IMR-90 (cell line): ENCODE measurements at regions not wholly inside any gene's neighbourhood (a gene's known extent, or its start where the extent isn't known, plus 50 kb on each side); places are given as distances from the start of the nearest gene placed in this dataset.

ENCODE experiments used
- ATAC-seq: fragments of 200-7000 bp; cut with Tn5 transposase; 2 replicates; pipeline ENCODE4 v1.9.1; 2020; ENCODE audit warnings: low read depth, mild to moderate bottlenecking, moderate library complexity
- BruUV-seq: library from RNA; stranded (reverse); fragments of 400-500 nt; replicated peaks from 2 replicates; lab custom pipeline; 2021; lab: Mats Ljungman, UMichigan
- CTCF ChIA-PET: fragments of 300-600 bp; formaldehyde crosslinking; extraction: SDS; loops from one replicate; lab custom pipeline; 2021; ENCODE audit warnings: antibody characterized with exemption; lab: Yijun Ruan, JAX
- POLR2A ChIA-PET: fragments of 300-600 bp; sonication (Branson Sonifier 250); formaldehyde crosslinking; loops from one replicate; lab custom pipeline; 2022; ENCODE audit warnings: antibody characterized with exemption; ENCODE audit not compliant: unreplicated experiment; lab: Charles Lee
- DNase-seq: peaks from one replicate; pipeline ENCODE4 v3.0.0; 2013
- H2AFZ ChIP-seq: replicated peaks from 2 replicates; pipeline ENCODE3; 2013; ENCODE audit warnings: low read length, mild to moderate bottlenecking; ENCODE audit not compliant: poor library complexity
- H2AK5ac ChIP-seq: 2 replicates; pipeline ENCODE4 v1.6.1; 2013; ENCODE audit warnings: low read depth, low read length, inconsistent platforms
- H2AK9ac ChIP-seq: replicated peaks from 2 replicates; pipeline ENCODE3; 2013; ENCODE audit warnings: mild to moderate bottlenecking, low read depth, low read length, moderate library complexity; ENCODE audit not compliant: poor library complexity
- H2BK120ac ChIP-seq: 2 replicates; pipeline ENCODE4 v1.6.1; 2013; ENCODE audit warnings: low read depth, low read length, inconsistent platforms
- H2BK15ac ChIP-seq: 3 replicates; pipeline ENCODE4 v1.6.1; 2013; ENCODE audit warnings: low read depth, low read length, inconsistent platforms
- H2BK20ac ChIP-seq: 2 replicates; pipeline ENCODE4 v1.6.1; 2013; ENCODE audit warnings: low read depth, mild to moderate bottlenecking, inconsistent platforms, low read length, moderate library complexity
- H2BK5ac ChIP-seq: 2 replicates; pipeline ENCODE4 v1.6.1; 2013; ENCODE audit warnings: mild to moderate bottlenecking, low read depth, low read length, inconsistent platforms; ENCODE audit not compliant: poor library complexity, severe bottlenecking
- H3K14ac ChIP-seq: replicated peaks from 2 replicates; pipeline ENCODE4 v1.6.1; 2013; ENCODE audit warnings: low read depth, low read length, inconsistent platforms
- H3K18ac ChIP-seq: 2 replicates; pipeline ENCODE4 v1.6.1; 2013; ENCODE audit warnings: low read depth, low read length, control low read depth
- H3K23ac ChIP-seq: 2 replicates; pipeline ENCODE4 v1.6.1; 2013; ENCODE audit warnings: low read depth, low read length, inconsistent platforms
- H3K27ac ChIP-seq: 2 replicates; pipeline ENCODE4 v1.5.1; 2013; ENCODE audit warnings: mild to moderate bottlenecking, control low read depth, low read length; ENCODE audit not compliant: insufficient read depth
- H3K27me3 ChIP-seq: 2 replicates; pipeline ENCODE4 v1.6.1; 2013; ENCODE audit warnings: low read length; ENCODE audit not compliant: control insufficient read depth, insufficient read depth
- H3K36me3 ChIP-seq: 2 replicates; pipeline ENCODE4 v1.6.1; 2013; ENCODE audit warnings: low read length, mixed read lengths; ENCODE audit not compliant: control insufficient read depth, insufficient read depth
- H3K4ac ChIP-seq: 2 replicates; pipeline ENCODE4 v1.6.1; 2013; ENCODE audit warnings: low read depth, low read length, inconsistent platforms
- H3K4me1 ChIP-seq: 2 replicates; pipeline ENCODE4 v1.6.1; 2013; ENCODE audit warnings: low read length, mixed read lengths; ENCODE audit not compliant: control insufficient read depth, insufficient read depth
- H3K4me2 ChIP-seq: 2 replicates; pipeline ENCODE4 v1.6.1; 2013; ENCODE audit warnings: low read depth, mild to moderate bottlenecking, control low read depth, low read length, moderate library complexity
- H3K4me3 ChIP-seq: 2 replicates; pipeline ENCODE4 v1.5.1; 2013; ENCODE audit warnings: low read depth, mild to moderate bottlenecking, control low read depth, low read length, moderate library complexity; ENCODE audit not compliant: insufficient read depth
- H3K56ac ChIP-seq: 2 replicates; pipeline ENCODE4 v1.6.1; 2013; ENCODE audit warnings: low read length, inconsistent platforms; ENCODE audit not compliant: insufficient read depth; ENCODE audit errors: extremely low read depth
- H3K79me1 ChIP-seq, 2 experiments: 2 replicates each; pipeline ENCODE4 v1.6.1; 2013; ENCODE audit warnings: low read length in 2 of 2, inconsistent platforms in 1 of 2, low read depth in 1 of 2
- H3K9ac ChIP-seq: 2 replicates; pipeline ENCODE4 v1.6.1; 2013; ENCODE audit warnings: low read depth, low read length, control low read depth
- H3K9me1 ChIP-seq: 2 replicates; pipeline ENCODE4 v1.6.1; 2013; ENCODE audit warnings: low read length, inconsistent platforms; ENCODE audit not compliant: insufficient read depth
- H3K9me3 ChIP-seq: 2 replicates; pipeline ENCODE4 v1.6.1; 2013; ENCODE audit warnings: low read length; ENCODE audit not compliant: control insufficient read depth, insufficient read depth
- H4K20me1 ChIP-seq: 2 replicates; pipeline ENCODE4 v1.6.1; 2013; ENCODE audit warnings: low read length, inconsistent platforms; ENCODE audit not compliant: insufficient read depth
- H4K5ac ChIP-seq: 2 replicates; pipeline ENCODE4 v1.6.1; 2013; ENCODE audit warnings: mild to moderate bottlenecking, low read depth, low read length, control low read depth
- H4K8ac ChIP-seq, 2 experiments: 2 replicates each; pipeline ENCODE4 v1.6.1; 2013; ENCODE audit warnings: low read depth in 2 of 2, low read length in 2 of 2, control low read depth in 1 of 2, inconsistent platforms in 1 of 2
- H4K91ac ChIP-seq: 2 replicates; pipeline ENCODE4 v1.6.1; 2013; ENCODE audit warnings: low read depth, low read length, inconsistent platforms; ENCODE audit not compliant: insufficient read depth
- BHLHE40 ChIP-seq: fragments of 150-350 bp; IDR thresholded peaks from 2 replicates; pipeline ENCODE4 v1.6.1; 2016; ENCODE audit warnings: mild to moderate bottlenecking, low read depth, low read length
- CTCF ChIP-seq: conservative IDR thresholded peaks from 2 replicates; pipeline ENCODE4 v1.5.1; 2012; ENCODE audit warnings: mild to moderate bottlenecking, low read depth, low read length, improper control_type of control experiment
- ELK1 ChIP-seq: fragments of 150-350 bp; IDR thresholded peaks from 2 replicates; pipeline ENCODE4 v1.6.1; 2016; ENCODE audit warnings: low read depth, mild to moderate bottlenecking, low read length, moderate library complexity, borderline replicate concordance
- MAZ ChIP-seq: IDR thresholded peaks from 2 replicates; pipeline ENCODE4 v1.6.1; 2012; ENCODE audit warnings: low read depth, mild to moderate bottlenecking, low read length, improper control_type of control experiment, moderate library complexity, borderline replicate concordance
- MXI1 ChIP-seq: IDR thresholded peaks from 2 replicates; pipeline ENCODE4 v1.6.1; 2012; ENCODE audit warnings: low read depth, mild to moderate bottlenecking, low read length, moderate library complexity, borderline replicate concordance
- POLR2A ChIP-seq: IDR thresholded peaks from 2 replicates; pipeline ENCODE4 v1.6.1; 2012; ENCODE audit warnings: mild to moderate bottlenecking, low read depth, low read length
- RCOR1 ChIP-seq: IDR thresholded peaks from 2 replicates; pipeline ENCODE4 v1.6.1; 2012; ENCODE audit warnings: mild to moderate bottlenecking, low read length, improper control_type of control experiment; ENCODE audit not compliant: insufficient replicate concordance
- RFX5 ChIP-seq: IDR thresholded peaks from 2 replicates; pipeline ENCODE4 v1.8.0; 2012; ENCODE audit warnings: low read depth, mild to moderate bottlenecking, low read length, moderate library complexity
- SMC3 ChIP-seq: fragments of 150-350 bp; IDR thresholded peaks from 2 replicates; pipeline ENCODE4 v1.6.1; 2016; ENCODE audit warnings: low read depth, mild to moderate bottlenecking, antibody characterized with exemption, low read length, moderate library complexity
- USF2 ChIP-seq: fragments of 150-350 bp; IDR thresholded peaks from 2 replicates; pipeline ENCODE4 v1.6.1; 2017; ENCODE audit warnings: mild to moderate bottlenecking, antibody characterized with exemption, low read length, low read depth
- WGBS, 2 experiments: methylation state at CpG; one replicate each; pipeline versions ENCODE4 v1.1.5 to v1.1.7; 2013; ENCODE audit warnings: missing lambda C conversion rate in 2 of 2; ENCODE audit not compliant: insufficient read length in 1 of 2; ENCODE audit errors: extremely low coverage in 2 of 2; 5-methylcytosine and 5-hydroxymethylcytosine counted together
- dilution Hi-C: fragments of 300-500 bp; cut with HindIII; formaldehyde crosslinking; loops from one replicate; pipeline ENCODE4 v1.14.3; 2018; ENCODE audit warnings: low sequenced_read_pairs; ENCODE audit not compliant: unreplicated experiment
- in situ Hi-C: fragments of 300-500 bp; cut with MboI; formaldehyde crosslinking; loops from 3 replicates; pipeline ENCODE4 v1.14.3; 2019; ENCODE audit warnings: low sequenced_read_pairs, inconsistent platforms, mixed read lengths
- intact Hi-C: fragments of 100-400 bp; cut with micrococcal nuclease; formaldehyde crosslinking; loops from 2 replicates; pipeline ENCODE4 v1.10.0; 2022

- no peak for TF ChIP-seq RFX5
- no peak for TF ChIP-seq MXI1
Measured at GRCh38 chr2:238729261-238729935, 118.5 kb upstream of the TWIST2 start (continued).

GRCh38 chr2:238730001-238730669 lies 117.8 kb upstream of the TWIST2 start:
- Histone ChIP-seq H2AK5ac (no peak overlapping the region), H3K36me3 (no peaks in the 10 kb centered on the region), H3K18ac (no peak overlapping the region; the same call in 1 of the 2 replicates), H3K23ac (no peak overlapping the region), H3K14ac (no peak overlapping the region), H2BK20ac (no peak overlapping the region), H2BK5ac (no peak overlapping the region), H3K9me3 (peaks cover 4% of the 10 kb centered on the region; the same call in 1 of the 2 replicates), H2BK120ac (no peak overlapping the region), H3K4me1 (peaks cover 19% of the 10 kb centered on the region; the same call in 1 of the 2 replicates), H3K4me2 (no peak overlapping the region), H3K9me1 (peaks cover 8% of the 10 kb centered on the region; the same call in 1 of the 2 replicates), H3K4ac (no peak overlapping the region), H3K27ac (no peak overlapping the region), H4K91ac (no peak overlapping the region), H4K20me1 (no peaks in the 10 kb centered on the region), H3K9ac (no peak overlapping the region), H3K79me1 (no peaks in the 10 kb centered on the region), H2BK15ac (no peak overlapping the region), H2AFZ (no peak overlapping the region), H3K4me3 (no peak overlapping the region), H3K27me3 (peaks cover 2% of the 10 kb centered on the region; the same call in 1 of the 2 replicates), H4K5ac (no peak overlapping the region), H3K56ac (no peak overlapping the region), H4K8ac (no peak overlapping the region), H2AK9ac (no peak overlapping the region)
- BruUV-seq = no TSS peak
- ATAC-seq = no peak
- no peak for DNase-seq
- CTCF ChIA-PET = no interaction called here
- TF ChIP-seq RFX5 (no peak), ELK1 (no peak), MAZ (no peak), RCOR1 (no peak), BHLHE40 (no peak), MXI1 (no peak), USF2 (no peak), CTCF (no peak), SMC3 (no peak), POLR2A (no peak)
- dilution Hi-C loops (no loop called here), intact Hi-C loops (no loop called here), in situ Hi-C loops (no loop called here)
- 100% methylated on average over 1 of the region's 17 CpGs; no CpG with 5 or more reads in 1 of the 2 experiments for WGBS, 2 experiments
- POLR2A ChIA-PET = no interaction called here
